CD14-positive monocyte (primary cell): ENCODE measurements at regions not wholly inside any gene's neighbourhood (a gene's known extent, or its start where the extent isn't known, plus 50 kb on each side); places are given as distances from the start of the nearest gene placed in this dataset.
"Not testable (repeated sequence)": the region's sequence is repeated elsewhere in the genome, so short reads cannot be mapped to it uniquely, and the experiment has no call there.

Source experiments
- DNase-seq, 3 donors: peaks; one replicate each; pipeline ENCODE4 v3.0.0-alpha.2; 2011 to 2022
- H2AFZ ChIP-seq: 2 replicates; pipeline ENCODE4 v1.6.0; 2012; ENCODE audit warnings: mild to moderate bottlenecking, low read depth, low read length, inconsistent platforms; ENCODE audit not compliant: insufficient read depth, poor library complexity, severe bottlenecking
- H3K27ac ChIP-seq, 2 donors: 1 replicate in 1 of 2; 2 replicates in 1 of 2; pipeline ENCODE4 v1.5.1; 2012 to 2013; ENCODE audit warnings: low read length in 2 of 2, control low read depth in 1 of 2, inconsistent platforms in 1 of 2, low read depth in 1 of 2, mild to moderate bottlenecking in 1 of 2
- H3K27me3 ChIP-seq, 2 donors: one replicate each; pipeline versions ENCODE4 v1.6.0 to v1.6.1; 2011 to 2013; ENCODE audit warnings: low read length in 2 of 2; ENCODE audit not compliant: control insufficient read depth in 2 of 2, insufficient read depth in 2 of 2
- H3K36me3 ChIP-seq, 2 donors: replicated peaks in 1 of 2; 1 replicate in 1 of 2; 2 replicates in 1 of 2; pipeline versions ENCODE4 v1.5.1 to v1.6.1; 2012 to 2013; ENCODE audit warnings: low read length in 2 of 2, control low read depth in 1 of 2, inconsistent platforms in 1 of 2, mild to moderate bottlenecking in 1 of 2; ENCODE audit not compliant: insufficient read depth in 2 of 2, control insufficient read depth in 1 of 2
- H3K4me1 ChIP-seq, 2 donors: 1 replicate in 1 of 2; 2 replicates in 1 of 2; pipeline versions ENCODE4 v1.5.1 to v1.6.1; 2012 to 2013; ENCODE audit warnings: low read length in 2 of 2, control low read depth in 1 of 2, inconsistent platforms in 1 of 2, mild to moderate bottlenecking in 1 of 2, moderate library complexity in 1 of 2; ENCODE audit not compliant: insufficient read depth in 2 of 2, control insufficient read depth in 1 of 2
- H3K4me2 ChIP-seq: replicated peaks from 2 replicates; pipeline ENCODE3; 2012; ENCODE audit warnings: low read length, moderate library complexity, mild to moderate bottlenecking; ENCODE audit not compliant: poor library complexity, severe bottlenecking; ENCODE audit errors: extremely low read depth
- H3K4me3 ChIP-seq, 3 experiments: fragments of 200-600 bp in 1 of 3; sonication (generic) in 1 of 3; replicated peaks in 1 of 3; 1 replicate in 2 of 3; 2 replicates in 1 of 3; pipeline ENCODE4 v1.5.1; 2011 to 2013; ENCODE audit warnings: low read length in 3 of 3, mild to moderate bottlenecking in 3 of 3, control low read depth in 2 of 3, low read depth in 2 of 3, inconsistent platforms in 1 of 3, moderate library complexity in 1 of 3
- H3K79me2 ChIP-seq: 2 replicates; pipeline ENCODE4 v1.6.0; 2012; ENCODE audit warnings: mild to moderate bottlenecking, control low read depth, inconsistent platforms, low read length, moderate library complexity; ENCODE audit not compliant: insufficient read depth
- H3K9ac ChIP-seq: 2 replicates; pipeline ENCODE4 v1.6.0; 2017; ENCODE audit warnings: low read length, mild to moderate bottlenecking; ENCODE audit not compliant: insufficient read depth, poor library complexity, severe bottlenecking
- H3K9me3 ChIP-seq, 2 donors: replicated peaks in 1 of 2; 1 replicate in 1 of 2; 2 replicates in 1 of 2; pipeline versions ENCODE4 v1.5.1 to v1.6.1; 2012 to 2013; ENCODE audit warnings: low read length in 2 of 2, control low read depth in 1 of 2; ENCODE audit not compliant: control insufficient read depth in 1 of 2, insufficient read depth in 1 of 2
- H4K20me1 ChIP-seq: 2 replicates; pipeline ENCODE4 v1.6.0; 2012; ENCODE audit warnings: mild to moderate bottlenecking, low read length, control low read depth, moderate library complexity; ENCODE audit not compliant: insufficient read depth
- H3K27ac Mint-ChIP-seq, 7 donors: one replicate each; pipeline ENCODE4 v1.8.0; 2020; ENCODE audit warnings: mild to moderate bottlenecking in 7 of 7, mixed read lengths in 7 of 7, moderate library complexity in 6 of 7, inconsistent platforms in 2 of 7
- H3K27me3 Mint-ChIP-seq, 3 donors: one replicate each; pipeline ENCODE4 v1.8.0; 2021 to 2022; ENCODE audit warnings: low read depth in 3 of 3, mild to moderate bottlenecking in 3 of 3, mixed read lengths in 3 of 3, moderate library complexity in 3 of 3, inconsistent platforms in 1 of 3
- H3K36me3 Mint-ChIP-seq, 2 donors: one replicate each; pipeline ENCODE4 v1.8.0; 2020; ENCODE audit warnings: mixed read lengths in 2 of 2, inconsistent platforms in 1 of 2, mild to moderate bottlenecking in 1 of 2
- H3K4me1 Mint-ChIP-seq: one replicate; pipeline ENCODE4 v1.8.0; 2020; ENCODE audit warnings: mild to moderate bottlenecking, mixed read lengths
- H3K4me3 Mint-ChIP-seq, 2 donors: one replicate each; pipeline ENCODE4 v1.8.0; 2020; ENCODE audit warnings: mild to moderate bottlenecking in 2 of 2, mixed read lengths in 2 of 2, moderate library complexity in 1 of 2
- H3K9me3 Mint-ChIP-seq, 7 donors: one replicate each; pipeline ENCODE4 v1.8.0; 2020 to 2022; ENCODE audit warnings: mixed read lengths in 7 of 7, mild to moderate bottlenecking in 6 of 7, moderate library complexity in 6 of 7, inconsistent platforms in 2 of 7
- WGBS: methylation state at CpG from one replicate; pipeline ENCODE4 v1.1.5; 2013; ENCODE audit warnings: missing lambda C conversion rate; ENCODE audit not compliant: insufficient coverage; 5-methylcytosine and 5-hydroxymethylcytosine counted together
- intact Hi-C, 2 donors: fragments of 100-400 bp; cut with micrococcal nuclease; formaldehyde crosslinking; loops; one replicate each; pipeline versions ENCODE4 v1.15.0 to v1.15.1; 2023

DNA sequence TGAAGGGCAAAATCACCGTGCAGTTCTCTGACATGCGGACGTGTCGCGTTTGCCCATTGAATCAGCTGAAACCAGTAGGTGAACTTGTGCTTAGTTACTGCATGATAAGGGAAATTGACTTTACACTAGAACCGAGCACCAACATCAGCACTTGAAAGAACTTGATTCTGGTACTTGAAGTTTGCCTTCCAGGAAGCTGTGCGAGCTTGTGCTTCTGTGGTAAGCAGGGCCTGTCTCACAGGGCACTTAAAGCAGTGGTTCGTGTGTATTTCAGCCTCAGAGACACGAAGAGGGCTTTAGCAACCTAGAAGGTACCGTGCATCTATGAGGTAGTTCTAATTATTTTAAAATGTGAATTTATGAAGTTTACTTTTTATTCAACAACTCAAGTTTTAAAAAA lies 103.0 kb downstream of the GOLGA6L22 start:
- H3K9me3 ChIP-seq, intact Hi-C loops: not testable (repeated sequence)

GRCh38 chr15:22566510-22566909 lies 107.8 kb downstream of the GOLGA6L22 start:
- H3K36me3 Mint-ChIP-seq, intact Hi-C loops, H3K36me3 ChIP-seq, DNase-seq, H3K79me2 ChIP-seq, H3K27me3 ChIP-seq, H3K4me1 ChIP-seq, H3K9me3 ChIP-seq, H3K27me3 Mint-ChIP-seq, H3K4me1 Mint-ChIP-seq, H3K4me3 ChIP-seq, H2AFZ ChIP-seq, H3K9ac ChIP-seq, H4K20me1 ChIP-seq, H3K4me3 Mint-ChIP-seq, H3K27ac ChIP-seq, H3K9me3 Mint-ChIP-seq, H3K27ac Mint-ChIP-seq, H3K4me2 ChIP-seq: not testable (repeated sequence)
- no CpG with 5 or more reads among the region's 7 CpGs for WGBS

More for the DNA sequence above, 103.0 kb downstream of the GOLGA6L22 start:
- not testable (repeated sequence) for H4K20me1 ChIP-seq, H3K27me3 ChIP-seq, H2AFZ ChIP-seq, H3K4me3 ChIP-seq, H3K36me3 Mint-ChIP-seq, H3K27me3 Mint-ChIP-seq, H3K4me1 Mint-ChIP-seq, DNase-seq, H3K4me2 ChIP-seq, H3K4me3 Mint-ChIP-seq, H3K9me3 Mint-ChIP-seq, H3K4me1 ChIP-seq, H3K27ac ChIP-seq, H3K9ac ChIP-seq, H3K27ac Mint-ChIP-seq, H3K36me3 ChIP-seq, H3K79me2 ChIP-seq
- WGBS, result no CpG with 5 or more reads among the region's 10 CpGs

- H3K9ac ChIP-seq, H3K4me2 ChIP-seq, H3K4me3 Mint-ChIP-seq, H3K27ac Mint-ChIP-seq, intact Hi-C loops, H3K27me3 Mint-ChIP-seq, H3K4me1 ChIP-seq, H3K79me2 ChIP-seq, H2AFZ ChIP-seq, H3K4me1 Mint-ChIP-seq, H3K27ac ChIP-seq, H3K36me3 ChIP-seq, H3K4me3 ChIP-seq, H3K9me3 ChIP-seq, H3K9me3 Mint-ChIP-seq, H4K20me1 ChIP-seq, H3K27me3 ChIP-seq, DNase-seq: not testable (repeated sequence)
- no CpG with 5 or more reads among the region's 11 CpGs for WGBS
- peaks cover 10 to 11% of the 10 kb centered on the region in 2 donors for H3K36me3 Mint-ChIP-seq
Measured at GRCh38 chr15:22569486-22569885, 110.8 kb downstream of the GOLGA6L22 start.

DNA sequence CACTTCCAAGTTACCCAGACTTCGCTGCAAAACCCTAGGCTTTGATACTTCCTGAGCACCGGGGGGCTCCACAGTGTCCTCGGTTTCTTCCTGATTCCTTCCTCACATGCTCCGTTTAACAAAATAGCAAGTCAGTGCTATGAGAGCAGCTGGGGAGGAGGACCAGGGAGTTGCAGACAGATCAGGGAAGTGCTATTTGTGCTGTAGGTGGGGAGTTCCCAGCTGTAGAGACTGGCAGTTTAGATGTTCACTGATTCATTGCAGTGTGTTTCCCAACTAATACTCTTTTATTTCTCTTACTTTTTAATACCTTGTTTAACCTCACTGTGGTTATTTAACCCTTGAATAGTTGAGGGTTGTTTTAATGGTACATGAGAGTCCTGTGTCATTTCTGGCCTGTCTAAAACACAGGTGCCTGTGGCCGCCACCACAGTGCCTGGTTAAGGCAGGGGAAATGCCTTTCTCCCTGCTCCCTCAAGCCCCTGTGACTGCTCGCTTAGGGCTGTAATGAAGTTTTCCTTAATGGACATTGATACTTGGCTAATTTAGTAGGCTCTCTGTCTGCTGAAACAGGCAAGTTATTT lies 113.5 kb downstream of the GOLGA6L22 start:
- H3K9me3 Mint-ChIP-seq, H3K4me1 ChIP-seq, H3K4me2 ChIP-seq, H3K27ac ChIP-seq, H3K9me3 ChIP-seq, H3K4me1 Mint-ChIP-seq, H2AFZ ChIP-seq, H4K20me1 ChIP-seq, H3K27me3 Mint-ChIP-seq, H3K9ac ChIP-seq, H3K4me3 ChIP-seq, intact Hi-C loops, H3K27me3 ChIP-seq, H3K4me3 Mint-ChIP-seq, H3K27ac Mint-ChIP-seq, DNase-seq, H3K36me3 ChIP-seq, H3K79me2 ChIP-seq: not testable (repeated sequence)
- no CpG with 5 or more reads among the region's 6 CpGs for WGBS
- H3K36me3 Mint-ChIP-seq, result peaks cover 8 to 11% of the 10 kb centered on the region in 2 donors
